ENCODE measurements at regions not wholly inside any gene's neighbourhood (a gene's known extent, or its start where the extent isn't known, plus 50 kb on each side); places are given as distances from the start of the nearest gene placed in this dataset.
"Not testable (repeated sequence)": the region's sequence is repeated elsewhere in the genome, so short reads cannot be mapped to it uniquely, and the experiment has no call there.

DNA sequence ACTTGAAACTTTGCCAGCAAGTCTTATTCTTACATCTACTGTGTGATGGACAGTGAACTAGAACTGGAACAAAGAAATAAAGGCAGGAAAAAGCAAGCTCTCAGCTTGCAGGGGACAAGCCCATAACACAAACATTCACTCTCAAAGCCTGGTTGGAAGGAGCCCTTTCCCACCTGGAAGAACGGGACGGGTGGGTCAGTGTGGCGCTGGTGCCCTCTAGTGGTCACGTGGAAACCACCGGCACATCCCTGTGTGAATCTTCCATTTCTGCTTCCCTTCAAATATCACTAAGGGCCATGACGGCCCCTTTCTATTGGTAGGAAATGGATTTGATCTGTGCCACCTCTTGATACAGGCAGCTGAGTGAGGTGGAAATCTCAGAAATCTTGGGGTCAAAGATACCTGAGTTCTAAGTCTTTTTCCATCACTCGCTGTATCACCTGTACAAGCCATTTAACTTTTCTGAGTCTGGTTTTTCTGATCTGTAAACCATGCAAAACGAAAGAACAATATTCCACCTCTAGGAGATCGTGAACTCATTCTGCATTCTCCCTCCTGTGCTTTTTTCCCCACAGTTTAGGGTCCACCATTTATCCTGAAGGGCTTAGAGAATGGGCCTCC, 211.6 kb downstream of the MSX2 start:
- H3K36me3 ChIP-seq (replicated peaks): no peaks in the 10 kb centered on the region
- no peaks in the 10 kb centered on the region for H3K9me3 ChIP-seq
- no peaks in the 10 kb centered on the region for H3K4me1 ChIP-seq
- no peaks in the 10 kb centered on the region for H3K27me3 ChIP-seq (ENCODE audit: low read depth)
- in situ Hi-C loops (cut with MboI; ENCODE audit: low sequenced_read_pairs): loop anchor here (25.0 kb wide), 1 partner anchor 524 kb away; no protein-coding TSS in a partner anchor
- no peak overlapping the region for H3K4me3 ChIP-seq
- DNase-seq (ENCODE audit: low spot score in 2 of 2): peak; percentile 30 to 79

GRCh38 chr5:174931033-174931432, 206.7 kb downstream of the MSX2 start:
- in situ Hi-C loops (cut with MboI; ENCODE audit: low sequenced_read_pairs): loop anchor here (25.0 kb wide), 1 partner anchor 519 kb away; no protein-coding TSS in a partner anchor
- not testable (repeated sequence) for H3K4me1 ChIP-seq; H3K27me3 ChIP-seq (ENCODE audit: low read depth); DNase-seq (ENCODE audit: low spot score in 2 of 2); H3K4me3 ChIP-seq; H3K9me3 ChIP-seq; H3K36me3 ChIP-seq (replicated peaks)

DNA sequence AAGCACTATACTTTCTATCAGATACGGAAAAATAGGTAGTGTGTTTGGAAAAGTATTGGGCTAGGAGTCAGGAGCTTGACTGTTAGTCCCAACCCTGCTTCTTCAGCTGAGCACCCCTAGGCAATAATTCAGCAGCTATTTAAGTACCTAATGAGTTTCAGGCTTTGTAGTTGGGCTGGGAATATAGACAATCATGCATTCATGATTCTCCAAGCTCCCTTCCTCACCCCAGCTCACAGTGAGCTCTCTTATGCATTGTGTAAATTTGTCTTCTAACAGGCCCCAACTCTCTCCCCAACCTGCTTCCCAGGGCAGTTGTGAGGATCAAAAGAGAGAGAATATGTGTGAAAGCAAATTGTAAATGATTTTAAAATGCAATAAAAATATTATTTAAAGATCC, 201.2 kb downstream of the MSX2 start:
- Histone ChIP-seq H3K9me3 (no peaks in the 10 kb centered on the region), H3K4me1 (no peaks in the 10 kb centered on the region), H3K27me3 (ENCODE audit: low read depth) (no peaks in the 10 kb centered on the region), H3K36me3 (replicated peaks) (no peaks in the 10 kb centered on the region), H3K4me3 (no peak overlapping the region)
- DNase-seq (ENCODE audit: low spot score in 2 of 2): no peak
- in situ Hi-C loops (cut with MboI; ENCODE audit: low sequenced_read_pairs): loop anchor here (25.0 kb wide), 1 partner anchor 513 kb away; no protein-coding TSS in a partner anchor

DNA sequence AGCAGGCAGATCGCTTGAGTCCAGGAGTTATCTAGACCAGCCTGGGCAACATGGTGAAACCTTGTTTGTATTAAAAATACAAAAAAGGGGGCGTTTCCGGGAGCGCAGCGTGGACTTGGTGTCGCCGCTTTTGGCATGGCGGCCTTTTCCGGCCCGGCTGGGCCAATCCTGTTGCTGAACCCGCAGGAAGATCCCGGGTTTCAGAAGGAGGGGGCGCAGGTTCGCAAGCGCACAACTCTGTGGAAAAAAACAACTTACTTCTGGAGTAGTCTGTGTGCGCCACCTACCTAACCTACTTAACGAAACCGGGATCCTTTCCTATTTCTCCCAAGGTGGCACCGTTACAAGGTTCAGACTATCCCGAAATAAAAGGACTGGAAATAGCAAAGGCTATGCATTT, 198.6 kb downstream of the MSX2 start:
- H3K27me3 ChIP-seq (ENCODE audit: low read depth): no peaks in the 10 kb centered on the region; the same call in 1 of the 2 replicates
- in situ Hi-C loops (cut with MboI; ENCODE audit: low sequenced_read_pairs): no loop called here
- DNase-seq (ENCODE audit: low spot score in 2 of 2): no peak
- no peaks in the 10 kb centered on the region for H3K36me3 ChIP-seq (replicated peaks)
- no peaks in the 10 kb centered on the region for H3K4me1 ChIP-seq
- H3K4me3 ChIP-seq: no peak overlapping the region
- H3K9me3 ChIP-seq: no peaks in the 10 kb centered on the region

DNA sequence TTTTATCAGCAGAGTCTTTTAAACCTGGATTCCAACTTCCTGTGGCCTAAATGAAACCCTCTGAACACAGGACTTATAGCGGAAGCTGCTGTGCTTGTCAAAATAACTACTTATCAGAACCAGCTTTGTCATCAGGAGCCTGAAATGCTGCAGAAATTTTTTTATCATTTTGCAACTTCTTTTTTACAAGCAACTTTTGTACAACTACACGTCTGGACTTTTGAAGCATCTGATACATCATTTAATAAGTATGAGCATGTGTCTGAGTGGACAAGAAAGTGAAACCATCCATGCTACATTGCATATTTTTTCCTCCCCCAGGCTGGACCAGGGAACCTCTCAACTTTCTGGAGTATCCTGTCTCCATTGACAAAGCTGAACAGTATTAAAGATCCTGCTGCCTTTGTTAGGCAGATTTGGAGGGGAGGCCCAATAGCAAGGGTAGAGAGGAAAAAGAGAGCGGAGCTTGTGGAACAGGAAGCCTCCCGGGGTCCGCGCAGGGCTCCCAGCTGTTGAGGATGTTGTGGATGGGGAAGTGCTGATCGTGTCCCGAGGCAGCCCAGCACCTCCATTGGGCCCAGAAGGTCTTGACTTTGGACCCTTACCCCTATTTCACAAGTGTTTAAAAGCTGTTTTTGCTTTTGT, 196.6 kb downstream of the MSX2 start:
- H3K27me3 ChIP-seq (ENCODE audit: low read depth): no peaks in the 10 kb centered on the region; the same call in 1 of the 2 replicates
- no peak overlapping the region for H3K4me3 ChIP-seq
- in situ Hi-C loops (cut with MboI; ENCODE audit: low sequenced_read_pairs): no loop called here

GRCh38 chr5:174919351-174919750, 195.0 kb downstream of the MSX2 start:
- Histone ChIP-seq H3K27me3 (ENCODE audit: low read depth) (no peaks in the 10 kb centered on the region; the same call in 1 of the 2 replicates), H3K36me3 (replicated peaks) (no peaks in the 10 kb centered on the region), H3K4me1 (no peaks in the 10 kb centered on the region), H3K9me3 (no peaks in the 10 kb centered on the region), H3K4me3 (no peak overlapping the region)
- no peak for DNase-seq (ENCODE audit: low spot score in 2 of 2)
- in situ Hi-C loops (cut with MboI; ENCODE audit: low sequenced_read_pairs): no loop called here

More for the DNA sequence above, 196.6 kb downstream of the MSX2 start:
- Histone ChIP-seq H3K36me3 (replicated peaks) (no peaks in the 10 kb centered on the region), H3K4me1 (no peaks in the 10 kb centered on the region), H3K9me3 (no peaks in the 10 kb centered on the region)
- no peak for DNase-seq (ENCODE audit: low spot score in 2 of 2)

DNA sequence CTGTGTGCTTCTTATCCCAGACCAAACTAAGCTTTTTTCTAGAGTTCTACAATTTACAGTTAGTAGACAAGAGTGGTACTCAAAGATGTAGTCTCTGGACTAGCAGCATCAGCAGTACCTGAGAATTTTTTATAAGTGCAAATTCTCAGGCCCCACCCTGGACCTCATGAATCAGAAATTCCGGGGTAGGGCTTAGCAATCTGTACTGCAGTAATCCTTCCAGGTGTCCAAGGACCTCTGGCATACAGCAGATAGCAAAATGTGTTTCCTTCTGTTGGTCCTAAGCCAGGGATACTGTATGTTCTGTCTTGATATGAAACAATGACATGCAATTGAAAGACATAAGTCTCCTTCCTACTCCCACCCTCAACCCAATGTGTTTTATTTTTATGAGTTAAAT, 194.3 kb downstream of the MSX2 start:
- Histone ChIP-seq H3K27me3 (ENCODE audit: low read depth) (no peaks in the 10 kb centered on the region; the same call in 1 of the 2 replicates), H3K36me3 (replicated peaks) (no peaks in the 10 kb centered on the region), H3K4me3 (no peak overlapping the region), H3K9me3 (no peaks in the 10 kb centered on the region), H3K4me1 (no peaks in the 10 kb centered on the region)
- in situ Hi-C loops (cut with MboI; ENCODE audit: low sequenced_read_pairs): no loop called here
- DNase-seq (ENCODE audit: low spot score in 2 of 2): no peak

- H3K9me3 ChIP-seq: no peaks in the 10 kb centered on the region
- no peak overlapping the region for H3K4me3 ChIP-seq
- H3K36me3 ChIP-seq (replicated peaks): no peaks in the 10 kb centered on the region
- in situ Hi-C loops (cut with MboI; ENCODE audit: low sequenced_read_pairs): no loop called here
- no peak for DNase-seq (ENCODE audit: low spot score in 2 of 2)
- no peaks in the 10 kb centered on the region; the same call in 1 of the 2 replicates for H3K27me3 ChIP-seq (ENCODE audit: low read depth)
- no peaks in the 10 kb centered on the region for H3K4me1 ChIP-seq
These were observed 193.7 kb downstream of the MSX2 start for GRCh38 chr5:174917976-174918554.

DNA sequence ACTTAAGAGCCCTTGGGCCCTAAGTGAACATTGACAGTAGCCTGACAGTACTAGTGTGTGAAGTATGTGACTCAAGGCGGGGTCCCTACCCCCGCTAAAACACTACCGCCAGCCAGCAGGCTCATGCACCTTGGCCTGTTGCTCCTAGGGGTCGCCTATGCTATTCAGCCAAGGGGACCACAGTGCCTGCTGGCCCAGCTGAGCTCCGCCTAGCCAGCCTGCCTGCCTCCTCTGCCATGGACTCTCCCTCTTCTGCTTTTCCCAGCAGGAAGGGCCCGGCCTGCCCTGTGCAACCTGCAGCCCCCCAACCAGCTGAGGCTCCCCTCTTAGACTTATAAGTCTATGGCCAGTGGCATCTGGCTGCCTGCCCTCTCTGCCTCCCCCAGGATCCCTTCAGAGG, 193.1 kb downstream of the MSX2 start:
- H3K4me1 ChIP-seq; DNase-seq (ENCODE audit: low spot score in 2 of 2); H3K4me3 ChIP-seq; H3K27me3 ChIP-seq (ENCODE audit: low read depth); in situ Hi-C loops (cut with MboI; ENCODE audit: low sequenced_read_pairs); H3K9me3 ChIP-seq; H3K36me3 ChIP-seq (replicated peaks): not testable (repeated sequence)

DNA sequence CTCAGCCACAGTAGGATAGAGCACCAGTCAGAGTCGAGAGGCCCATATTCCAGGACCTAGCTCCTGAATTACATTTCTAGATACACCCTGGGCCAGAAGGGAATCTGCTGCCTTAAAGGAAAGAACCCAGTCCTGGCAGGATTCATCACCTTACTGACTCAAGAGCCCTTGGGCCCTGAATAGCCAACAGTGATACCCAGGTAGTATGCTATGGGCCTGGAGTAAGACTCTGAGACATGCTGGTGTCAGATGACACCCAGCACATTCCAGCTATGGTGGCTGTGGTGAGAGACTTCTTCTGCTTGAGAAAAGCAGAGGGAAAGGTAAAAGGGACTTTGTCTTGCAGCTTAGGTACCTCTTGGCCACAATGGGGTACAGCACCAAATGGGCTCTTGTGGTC, 192.5 kb downstream of the MSX2 start:
- DNase-seq (ENCODE audit: low spot score in 2 of 2); H3K4me1 ChIP-seq; H3K27me3 ChIP-seq (ENCODE audit: low read depth); H3K4me3 ChIP-seq; H3K9me3 ChIP-seq; H3K36me3 ChIP-seq (replicated peaks); in situ Hi-C loops (cut with MboI; ENCODE audit: low sequenced_read_pairs): not testable (repeated sequence)

GRCh38 chr5:174916227-174916626, 191.8 kb downstream of the MSX2 start:
- Histone ChIP-seq H3K4me3 (no peak overlapping the region), H3K9me3 (no peaks in the 10 kb centered on the region), H3K36me3 (replicated peaks) (no peaks in the 10 kb centered on the region), H3K4me1 (no peaks in the 10 kb centered on the region), H3K27me3 (ENCODE audit: low read depth) (no peaks in the 10 kb centered on the region; the same call in 1 of the 2 replicates)
- no peak for DNase-seq (ENCODE audit: low spot score in 2 of 2)
- in situ Hi-C loops (cut with MboI; ENCODE audit: low sequenced_read_pairs): no loop called here

- H3K4me3 ChIP-seq: no peak overlapping the region
- in situ Hi-C loops (cut with MboI; ENCODE audit: low sequenced_read_pairs): no loop called here
- DNase-seq (ENCODE audit: low spot score in 2 of 2): no peak
These were observed 186.7 kb downstream of the MSX2 start for GRCh38 chr5:174911118-174911517.

GRCh38 chr5:174910245-174910737, 185.9 kb downstream of the MSX2 start:
- peak; percentile 24 to 80 for DNase-seq (ENCODE audit: low spot score in 2 of 2)
- H3K4me3 ChIP-seq: no peak overlapping the region
- no peaks in the 10 kb centered on the region for H3K36me3 ChIP-seq (replicated peaks)
- no peaks in the 10 kb centered on the region; the same call in 1 of the 2 replicates for H3K27me3 ChIP-seq (ENCODE audit: low read depth)
- H3K4me1 ChIP-seq: no peaks in the 10 kb centered on the region
- in situ Hi-C loops (cut with MboI; ENCODE audit: low sequenced_read_pairs): no loop called here
- no peaks in the 10 kb centered on the region for H3K9me3 ChIP-seq

More at GRCh38 chr5:174911118-174911517, 186.7 kb downstream of the MSX2 start:
- Histone ChIP-seq H3K4me1 (no peaks in the 10 kb centered on the region), H3K27me3 (ENCODE audit: low read depth) (no peaks in the 10 kb centered on the region; the same call in 1 of the 2 replicates), H3K36me3 (replicated peaks) (no peaks in the 10 kb centered on the region), H3K9me3 (no peaks in the 10 kb centered on the region)

GRCh38 chr5:174903172-174903732, 178.9 kb downstream of the MSX2 start:
- Histone ChIP-seq H3K4me3 (no peak overlapping the region), H3K9me3 (no peaks in the 10 kb centered on the region), H3K4me1 (no peaks in the 10 kb centered on the region), H3K36me3 (replicated peaks) (no peaks in the 10 kb centered on the region), H3K27me3 (ENCODE audit: low read depth) (no peaks in the 10 kb centered on the region; the same call in 1 of the 2 replicates)
- no peak for DNase-seq (ENCODE audit: low spot score in 2 of 2)
- in situ Hi-C loops (cut with MboI; ENCODE audit: low sequenced_read_pairs): no loop called here

All from HAP-1 (cell line).